Gastroesophageal sphincter (tissue), 4 donors: ENCODE measurements at regions not wholly inside any gene's neighbourhood (a gene's known extent, or its start where the extent isn't known, plus 50 kb on each side); places are given as distances from the start of the nearest gene placed in this dataset.
"Not testable (repeated sequence)": the region's sequence is repeated elsewhere in the genome, so short reads cannot be mapped to it uniquely, and the experiment has no call there.

Experiments
- ATAC-seq: fragments of 150-250 bp; one replicate; pipeline ENCODE4 v1.9.1; 2016; ENCODE audit warnings: mild to moderate bottlenecking, moderate library complexity
- H3K27ac ChIP-seq, 4 donors: fragments of 200-600 bp; sonication (generic) in 3 of 4; 1 replicate in 3 of 4; 2 replicates in 1 of 4; pipeline ENCODE4 v1.5.1; 2016 to 2019
- H3K27me3 ChIP-seq: fragments of 200-600 bp; sonication (generic); one replicate; pipeline ENCODE4 v1.5.1; 2019
- H3K36me3 ChIP-seq, 2 donors: fragments of 200-600 bp; sonication (generic); one replicate each; pipeline ENCODE4 v1.5.1; 2019; ENCODE audit warnings: control low read depth in 1 of 2
- H3K4me1 ChIP-seq, 3 donors: fragments of 200-600 bp; sonication (generic); 1 replicate in 2 of 3; 2 replicates in 1 of 3; pipeline ENCODE4 v1.5.1; 2016 to 2019; ENCODE audit warnings: control low read depth in 2 of 3
- H3K4me3 ChIP-seq, 2 donors: fragments of 200-600 bp; sonication (generic); one replicate each; pipeline ENCODE4 v1.5.1; 2019; ENCODE audit warnings: mild to moderate bottlenecking in 1 of 2, moderate library complexity in 1 of 2
- H3K9me3 ChIP-seq, 3 donors: fragments of 200-600 bp; sonication (generic); one replicate each; pipeline ENCODE4 v1.5.1; 2017 to 2019; ENCODE audit warnings: control low read depth in 2 of 3
- CTCF ChIP-seq, 4 experiments: fragments of 200-600 bp in 2 of 4; fragments of 450-650 bp in 2 of 4; sonication (generic) in 1 of 4; IDR thresholded peaks; one replicate each; pipeline ENCODE4 v1.5.1; 2017 to 2019; ENCODE audit warnings: antibody characterized with exemption in 4 of 4, mild to moderate bottlenecking in 2 of 4, moderate library complexity in 2 of 4
- EP300 ChIP-seq: sonication (generic); formaldehyde crosslinking; IDR thresholded peaks from one replicate; pipeline ENCODE4 v1.6.1; 2017; ENCODE audit warnings: antibody characterized with exemption, mild to moderate bottlenecking
- POLR2A ChIP-seq, 2 donors: fragments of 450-650 bp; IDR thresholded peaks; one replicate each; pipeline ENCODE4 v1.6.1; 2017; ENCODE audit warnings: antibody characterized with exemption in 2 of 2, mild to moderate bottlenecking in 2 of 2, moderate library complexity in 1 of 2
- POLR2AphosphoS5 ChIP-seq: sonication (generic); formaldehyde crosslinking; IDR thresholded peaks from one replicate; pipeline ENCODE4 v1.6.1; 2017; ENCODE audit warnings: antibody characterized with exemption
- WGBS, 2 donors: methylation state at CpG; one replicate each; pipeline ENCODE4 v1.1.5; 2018; ENCODE audit warnings: low coverage in 1 of 2; 5-methylcytosine and 5-hydroxymethylcytosine counted together

DNA sequence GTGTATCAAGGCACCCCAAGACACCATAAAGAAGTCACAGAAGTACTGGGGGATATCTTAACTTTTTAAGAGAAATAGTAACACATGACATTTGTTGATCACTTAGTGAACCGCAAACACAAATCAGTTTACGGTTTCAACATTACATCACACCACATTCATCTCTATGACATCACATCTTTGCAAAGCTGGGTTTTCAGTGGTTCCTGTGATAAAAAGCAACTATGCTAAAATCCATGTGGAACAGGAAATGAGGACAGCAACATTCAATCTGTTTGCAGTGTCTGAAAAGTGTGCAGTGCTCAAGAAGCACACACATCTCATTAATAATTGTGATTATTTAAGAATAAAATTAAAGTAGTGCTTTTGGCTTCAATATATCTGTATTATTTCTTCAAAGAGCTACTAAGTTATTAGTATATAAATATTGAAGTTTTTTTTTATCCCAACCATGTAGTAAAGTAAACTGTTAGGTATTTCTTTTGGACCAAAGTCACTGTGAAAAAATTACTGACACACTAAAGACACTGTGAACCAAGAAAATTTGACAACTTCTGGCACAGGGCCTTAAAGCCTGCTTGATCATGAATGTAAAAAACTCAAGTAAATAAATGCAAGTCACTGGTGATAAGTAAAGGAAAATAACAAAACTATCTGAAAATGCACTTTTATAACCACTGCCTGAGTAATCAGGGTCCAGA lies 156.0 kb upstream of the SOX6 start:
- peaks cover 0 to 11% (median 0%) of the 10 kb centered on the region in 3 donors for H3K4me1 ChIP-seq
- H3K27ac ChIP-seq = no peak overlapping the region
- no peak for ATAC-seq
- no peak overlapping the region for H3K4me3 ChIP-seq
- no peaks in the 10 kb centered on the region for H3K36me3 ChIP-seq
- TF ChIP-seq CTCF (IDR thresholded peaks at IDR 0.05) (no peak), POLR2A (IDR thresholded peaks at IDR 0.05) (no peak), EP300 (no peak), POLR2AphosphoS5 (no peak)
- no peaks in the 10 kb centered on the region for H3K9me3 ChIP-seq
- WGBS, 2 donors = 68 to 75% methylated on average over 2 of the region's 2 CpGs
- H3K27me3 ChIP-seq = no peaks in the 10 kb centered on the region

DNA sequence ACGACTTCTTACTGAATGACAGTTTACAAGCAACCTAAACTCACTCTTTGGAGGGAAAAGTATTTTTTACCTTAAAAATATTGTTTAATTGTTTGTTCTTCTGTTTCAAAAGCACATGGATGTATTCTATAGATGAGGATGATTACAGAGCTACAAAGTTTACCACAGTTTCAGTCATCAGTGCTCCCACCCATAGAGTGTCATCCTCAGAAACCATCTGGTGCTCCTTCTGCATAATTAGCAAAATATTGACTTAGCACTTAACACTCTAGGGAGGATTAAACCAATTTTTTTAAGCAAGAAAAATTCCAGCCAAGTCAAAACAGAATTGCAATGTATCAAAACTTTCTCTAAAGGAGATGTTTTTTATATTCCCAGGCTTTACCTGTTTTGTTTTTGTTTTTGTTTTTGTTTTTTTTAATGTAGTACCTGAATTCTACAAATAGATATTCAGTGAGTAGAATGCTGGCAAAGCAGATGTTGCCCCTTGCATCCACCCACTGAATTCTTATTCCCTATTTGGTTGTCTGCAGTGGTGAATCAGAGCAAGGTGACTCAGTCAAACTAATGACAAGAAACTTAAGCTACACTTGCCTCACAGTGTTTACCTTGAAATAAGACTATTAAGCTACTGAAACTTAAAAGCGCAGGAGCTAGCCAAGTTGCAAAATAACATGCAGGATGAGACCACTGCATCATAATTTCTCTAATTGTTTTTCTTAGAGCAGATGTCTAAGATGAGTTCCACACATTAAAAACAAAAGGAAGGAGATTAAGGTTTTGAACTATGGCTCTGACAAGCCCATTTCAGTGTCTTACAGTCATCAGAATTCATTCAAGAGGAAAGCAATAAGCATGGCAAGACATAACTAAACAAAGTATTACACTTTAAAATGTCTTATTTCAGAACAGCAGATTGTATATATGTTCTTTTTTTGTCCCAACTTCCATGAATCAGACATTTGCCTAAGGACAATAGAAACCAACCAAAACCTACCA lies 155.1 kb upstream of the SOX6 start:
- H3K4me3 ChIP-seq = no peak overlapping the region
- peaks cover 0 to 11% (median 0%) of the 10 kb centered on the region in 3 donors for H3K4me1 ChIP-seq
- TF ChIP-seq CTCF (IDR thresholded peaks at IDR 0.05) (no peak), POLR2AphosphoS5 (peak; percentile 75), EP300 (no peak)
- H3K27me3 ChIP-seq = no peaks in the 10 kb centered on the region
- ATAC-seq = no peak
- no peaks in the 10 kb centered on the region for H3K36me3 ChIP-seq
- WGBS, 2 donors = 69 to 72% methylated on average over 2 of the region's 2 CpGs
- peaks cover 0 to 9% (median 0%) of the 10 kb centered on the region in 3 donors for H3K9me3 ChIP-seq
- no peak overlapping the region for H3K27ac ChIP-seq

- ATAC-seq = no peak
- no CpG with 5 or more reads among the region's 1 CpG for WGBS, 2 donors
These were observed 149.1 kb upstream of the SOX6 start for GRCh38 chr11:16505481-16505880.

DNA sequence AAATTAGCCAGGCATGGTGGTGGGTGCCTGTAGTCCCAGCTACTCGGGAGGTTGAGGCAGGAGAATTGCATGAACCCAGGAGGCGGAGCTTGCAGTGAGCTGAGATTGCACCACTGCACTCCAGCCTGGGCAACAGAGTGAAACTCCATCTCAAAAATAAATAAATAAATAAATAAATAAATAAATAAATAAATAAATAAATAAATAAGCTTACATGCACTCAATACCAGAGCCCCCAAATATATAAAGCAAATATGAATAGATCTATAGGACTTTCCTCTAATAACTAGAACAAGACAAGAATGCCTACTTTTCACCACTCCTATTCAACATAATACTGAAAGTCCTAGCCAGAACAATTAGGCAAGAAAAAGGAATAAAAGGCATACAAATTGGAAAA lies 147.5 kb upstream of the SOX6 start:
- H3K4me1 ChIP-seq, H3K27me3 ChIP-seq, ATAC-seq, H3K27ac ChIP-seq, H3K4me3 ChIP-seq, H3K36me3 ChIP-seq: not testable (repeated sequence)
- 96% methylated on average over 2 of the region's 2 CpGs; no CpG with 5 or more reads in 1 of the 2 donors for WGBS, 2 donors
- H3K9me3 ChIP-seq = peaks cover 0 to 43% (median 0%) of the 10 kb centered on the region in 3 donors

More at GRCh38 chr11:16505481-16505880, 149.1 kb upstream of the SOX6 start:
- TF ChIP-seq POLR2AphosphoS5 (no peak), EP300 (no peak), CTCF (IDR thresholded peaks at IDR 0.05) (no peak), POLR2A (IDR thresholded peaks at IDR 0.05) (no peak)
- H3K4me3 ChIP-seq = no peak overlapping the region
- no peaks in the 10 kb centered on the region for H3K36me3 ChIP-seq
- peaks cover 0 to 43% (median 0%) of the 10 kb centered on the region in 3 donors for H3K9me3 ChIP-seq
- no peaks in the 10 kb centered on the region for H3K4me1 ChIP-seq
- H3K27me3 ChIP-seq = no peaks in the 10 kb centered on the region
- H3K27ac ChIP-seq = no peak overlapping the region

DNA sequence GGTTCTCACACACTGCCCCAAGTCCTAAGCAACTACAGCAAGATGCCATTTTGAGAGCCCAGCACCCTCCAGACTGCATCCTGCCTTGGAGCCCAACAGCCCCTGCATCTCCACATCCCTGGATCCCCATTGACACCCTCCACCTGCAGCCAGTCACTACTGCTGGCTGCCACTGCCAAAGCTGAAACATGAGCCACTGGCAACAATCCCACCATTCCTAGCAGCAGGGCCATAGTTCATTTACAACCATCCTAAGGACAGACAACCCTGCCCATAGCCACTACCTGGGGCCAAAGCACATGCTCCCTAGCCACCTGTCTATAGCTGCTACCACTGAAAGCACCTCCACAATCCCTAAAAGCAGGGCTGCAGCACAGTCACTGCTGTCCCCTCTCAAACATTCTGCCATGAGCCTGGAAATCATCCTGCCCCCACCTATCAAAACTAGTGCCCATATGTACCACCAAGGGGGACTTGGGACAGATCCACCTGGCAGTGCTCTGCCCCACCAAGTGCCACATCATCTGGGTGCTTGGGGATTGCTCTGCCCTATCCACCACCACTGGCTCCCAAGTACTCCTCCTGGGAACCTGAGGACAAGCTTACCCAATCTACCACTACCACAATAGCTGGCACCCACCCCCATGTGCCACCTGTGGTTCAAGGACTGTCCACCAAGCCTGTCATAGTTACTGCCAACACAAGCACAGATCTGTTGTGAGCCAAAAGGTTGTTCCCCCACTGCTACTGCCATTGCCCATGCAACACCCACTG lies 138.8 kb upstream of the SOX6 start:
- ATAC-seq = no peak

More for the DNA sequence above, 138.8 kb upstream of the SOX6 start:
- no peak overlapping the region for H3K27ac ChIP-seq
- H3K9me3 ChIP-seq = peaks cover 0 to 17% (median 0%) of the 10 kb centered on the region in 3 donors
- no peak for TF ChIP-seq POLR2A (IDR thresholded peaks at IDR 0.05)
- no peak for TF ChIP-seq POLR2AphosphoS5
- TF ChIP-seq EP300 = no peak
- TF ChIP-seq CTCF (IDR thresholded peaks at IDR 0.05) = no peak
- no peaks in the 10 kb centered on the region for H3K36me3 ChIP-seq
- H3K4me1 ChIP-seq = no peaks in the 10 kb centered on the region
- H3K4me3 ChIP-seq = no peak overlapping the region
- no peaks in the 10 kb centered on the region for H3K27me3 ChIP-seq
